ENCODE measurements at regions not wholly inside any gene's neighbourhood (a gene's known extent, or its start where the extent isn't known, plus 50 kb on each side); places are given as distances from the start of the nearest gene placed in this dataset.
A peak's percentile ranks its signal among the peaks of the same experiment; 100 is the strongest.

GRCh38 chr7:46143421-46143820, 222.3 kb upstream of the IGFBP3 start:
- Histone ChIP-seq H2BK15ac (ENCODE audit: low read depth, low read length) (peak overlapping the region; percentile 82; the same call in 2 of the 3 replicates), H3K27me3 (ENCODE audit: control insufficient read depth, insufficient read depth, low read length) (no peaks in the 10 kb centered on the region), H4K5ac (ENCODE audit: low read depth, low read length) (peak overlapping the region; percentile 81; the same call in 1 of the 2 replicates), H3K9me1 (ENCODE audit: insufficient read depth, low read length) (peaks cover 10% of the 10 kb centered on the region), H3K4me1 (ENCODE audit: control insufficient read depth, insufficient read depth, low read length) (peaks cover 21% of the 10 kb centered on the region), H2AFZ (replicated peaks; ENCODE audit: low read length, poor library complexity) (no peak overlapping the region), H3K14ac (replicated peaks; ENCODE audit: low read depth, low read length) (peak overlapping the region; percentile 2; the same call in 1 of the 2 replicates), H2BK5ac (ENCODE audit: low read depth, low read length, poor library complexity, severe bottlenecking) (peak overlapping the region; percentile 99), H2AK5ac (ENCODE audit: low read depth, low read length) (peak overlapping the region; percentile 29), H2BK20ac (ENCODE audit: low read depth, low read length) (peak overlapping the region; percentile 35), H3K9ac (ENCODE audit: low read depth, low read length) (no peak overlapping the region), H2AK9ac (replicated peaks; ENCODE audit: low read depth, low read length, poor library complexity) (no peak overlapping the region), H4K8ac (ENCODE audit: low read depth in 2 of 2, low read length in 2 of 2) (peak overlapping the region; percentile 75 to 85; a peak in 3 of 4 replicates), H3K9me3 (ENCODE audit: control insufficient read depth, insufficient read depth, low read length) (no peaks in the 10 kb centered on the region), H3K18ac (ENCODE audit: low read depth, low read length) (peak overlapping the region; percentile 91; the same call in 1 of the 2 replicates), H3K36me3 (ENCODE audit: control insufficient read depth, insufficient read depth, low read length) (no peaks in the 10 kb centered on the region), H2BK120ac (ENCODE audit: low read depth, low read length) (peak overlapping the region; percentile 95), H3K23ac (ENCODE audit: low read depth, low read length) (no peak overlapping the region), H3K56ac (ENCODE audit: extremely low read depth, insufficient read depth, low read length) (peak overlapping the region; percentile 68; the same call in 1 of the 2 replicates), H3K4me3 (ENCODE audit: insufficient read depth, low read depth, low read length) (no peak overlapping the region), H4K20me1 (ENCODE audit: insufficient read depth, low read length) (no peaks in the 10 kb centered on the region), H3K27ac (ENCODE audit: insufficient read depth, low read length) (no peak overlapping the region), H3K4ac (ENCODE audit: low read depth, low read length) (peak overlapping the region; percentile 12; the same call in 1 of the 2 replicates), H4K91ac (ENCODE audit: insufficient read depth, low read depth, low read length) (peak overlapping the region; percentile 87), H3K4me2 (ENCODE audit: low read depth, low read length) (no peak overlapping the region), H3K79me1 (ENCODE audit: low read depth in 1 of 2, low read length in 2 of 2) (no peaks in the 10 kb centered on the region)
- in situ Hi-C loops (cut with MboI; ENCODE audit: low sequenced_read_pairs): no loop called here
- DNase-seq (no peak), ATAC-seq (ENCODE audit: low read depth) (no peak)
- dilution Hi-C loops (cut with HindIII; ENCODE audit: low sequenced_read_pairs, unreplicated experiment): no loop called here
- BruUV-seq (replicated peaks): no TSS peak
- ChIA-PET CTCF (no interaction called here), POLR2A (ENCODE audit: unreplicated experiment) (no interaction called here)
- no CpG with 5 or more reads among the region's 2 CpGs for WGBS, 2 experiments (ENCODE audit: extremely low coverage in 2 of 2, insufficient read length in 1 of 2)
- TF ChIP-seq MAFK (IDR thresholded peaks at IDR 0.05; ENCODE audit: low read depth, low read length) (no peak), CEBPB (IDR thresholded peaks at IDR 0.05; ENCODE audit: low read depth, low read length) (no peak), FOS (IDR thresholded peaks at IDR 0.05; ENCODE audit: low read depth, low read length) (no peak)
- intact Hi-C loops (cut with micrococcal nuclease): loop anchor here (10.0 kb wide), 1 partner anchor 611 kb away; no protein-coding TSS in a partner anchor

Measured in IMR-90 (cell line).